Neural cell (in vitro differentiated cells): ENCODE measurements at regions not wholly inside any gene's neighbourhood (a gene's known extent, or its start where the extent isn't known, plus 50 kb on each side); places are given as distances from the start of the nearest gene placed in this dataset.

ENCODE experiments used
- H2AFZ ChIP-seq: fragments of 200-600, 300-800 bp; sonication (generic), shearing (Covaris generic); 2 replicates; pipeline ENCODE4 v1.6.0; 2014; ENCODE audit warnings: low read depth, mild to moderate bottlenecking, antibody characterized with exemption, low read length, moderate library complexity
- H3F3A ChIP-seq: fragments of 200-600 bp; shearing (Covaris generic); 2 replicates; pipeline ENCODE4 v1.6.1; 2016; ENCODE audit warnings: mild to moderate bottlenecking, moderate library complexity, mixed read lengths, antibody characterized with exemption, low read length; ENCODE audit not compliant: insufficient read depth, poor library complexity, severe bottlenecking
- H3K27ac ChIP-seq: fragments of 200-600, 300-800 bp; sonication (generic), shearing (Covaris generic); 2 replicates; pipeline ENCODE4 v1.5.1; 2014; ENCODE audit warnings: mild to moderate bottlenecking, low read length, moderate library complexity
- H3K27me3 ChIP-seq: fragments of 300-800, 200-600 bp; sonication (generic), shearing (Covaris generic); 2 replicates; pipeline ENCODE4 v1.6.0; 2014; ENCODE audit warnings: mild to moderate bottlenecking, low read depth, low read length, moderate library complexity; ENCODE audit not compliant: insufficient read depth
- H3K36me3 ChIP-seq: fragments of 300-800, 200-600 bp; sonication (generic), shearing (Covaris generic); 2 replicates; pipeline ENCODE4 v1.5.1; 2014; ENCODE audit warnings: mild to moderate bottlenecking, antibody characterized with exemption, low read length, moderate library complexity; ENCODE audit not compliant: insufficient read depth
- H3K4me2 ChIP-seq: fragments of 300-800, 200-600 bp; sonication (generic), shearing (Covaris generic); 2 replicates; pipeline ENCODE4 v1.6.0; 2014; ENCODE audit warnings: mild to moderate bottlenecking, low read length
- H3K4me3 ChIP-seq: fragments of 300-800, 200-600 bp; sonication (generic), shearing (Covaris generic); 2 replicates; pipeline ENCODE4 v1.5.1; 2014; ENCODE audit warnings: mild to moderate bottlenecking, low read length, moderate library complexity
- H3K79me2 ChIP-seq: fragments of 200-600 bp; shearing (Covaris generic); replicated peaks from 2 replicates; pipeline ENCODE4 v1.6.0; 2014; ENCODE audit warnings: mild to moderate bottlenecking, low read length, moderate library complexity; ENCODE audit not compliant: insufficient read depth
- H3K9ac ChIP-seq: fragments of 300-800, 200-600 bp; sonication (generic), shearing (Covaris generic); 2 replicates; pipeline ENCODE4 v1.6.1; 2016; ENCODE audit warnings: mild to moderate bottlenecking, low read length, mixed read lengths
- H3K9me2 ChIP-seq: fragments of 200-600 bp; shearing (Covaris generic); 2 replicates; pipeline ENCODE4 v1.6.1; 2016; ENCODE audit warnings: mild to moderate bottlenecking, low read length, mixed read lengths; ENCODE audit not compliant: insufficient read depth
- H3K9me3 ChIP-seq: fragments of 200-600, 300-800 bp; sonication (generic), shearing (Covaris generic); 2 replicates; pipeline ENCODE4 v1.6.1; 2016; ENCODE audit warnings: mild to moderate bottlenecking, mixed run types, low read length, moderate library complexity, mixed read lengths
- H4K20me1 ChIP-seq: fragments of 200-600 bp; shearing (Covaris generic); 2 replicates; pipeline ENCODE4 v1.6.1; 2016; ENCODE audit warnings: mild to moderate bottlenecking, mixed run types; ENCODE audit not compliant: insufficient read depth
- CTCF ChIP-seq: fragments of 450-650 bp; IDR thresholded peaks from 2 replicates; pipeline ENCODE4 v1.5.1; 2014; ENCODE audit warnings: antibody characterized with exemption, mild to moderate bottlenecking, moderate library complexity; ENCODE audit not compliant: poor library complexity, severe bottlenecking
- EP300 ChIP-seq: fragments of 450-650 bp; conservative IDR thresholded peaks from 2 replicates; pipeline ENCODE4 v1.6.1; 2014; ENCODE audit warnings: antibody characterized with exemption, mild to moderate bottlenecking, moderate library complexity; ENCODE audit not compliant: poor library complexity, severe bottlenecking
- EZH2 ChIP-seq: fragments of 200-600, 300-800 bp; shearing (Covaris generic), sonication (generic); IDR thresholded peaks from 2 replicates; pipeline ENCODE4 v1.6.1; 2014; ENCODE audit warnings: antibody characterized with exemption, low read length, borderline replicate concordance, mild to moderate bottlenecking; ENCODE audit not compliant: insufficient read depth, poor library complexity, severe bottlenecking
- MXI1 ChIP-seq: fragments of 450-650 bp; conservative IDR thresholded peaks from 2 replicates; pipeline ENCODE4 v1.6.1; 2014; ENCODE audit warnings: antibody characterized with exemption, mild to moderate bottlenecking; ENCODE audit not compliant: poor library complexity, severe bottlenecking
- POLR2AphosphoS5 ChIP-seq: IDR thresholded peaks from 2 replicates; pipeline ENCODE4 v1.6.1; 2012
- RAD21 ChIP-seq: fragments of 450-650 bp; conservative IDR thresholded peaks from 2 replicates; pipeline ENCODE4 v1.6.1; 2014; ENCODE audit warnings: antibody characterized with exemption, mild to moderate bottlenecking, moderate library complexity
- REST ChIP-seq: IDR thresholded peaks from 2 replicates; pipeline ENCODE4 v1.6.1; 2012; ENCODE audit warnings: borderline replicate concordance
- SMC3 ChIP-seq: fragments of 450-650 bp; conservative IDR thresholded peaks from 2 replicates; pipeline ENCODE4 v1.6.1; 2014; ENCODE audit warnings: antibody characterized with exemption, mild to moderate bottlenecking, moderate library complexity; ENCODE audit not compliant: poor library complexity
- TAF1 ChIP-seq: IDR thresholded peaks from 2 replicates; pipeline ENCODE4 v1.6.1; 2012; ENCODE audit warnings: low read depth

GRCh38 chr6:137570393-137570792 is 76.2 kb upstream of the OLIG3 start:
- H3F3A ChIP-seq: no peaks in the 10 kb centered on the region
- H4K20me1 ChIP-seq: no peaks in the 10 kb centered on the region
- H3K79me2 ChIP-seq: no peaks in the 10 kb centered on the region
- TF ChIP-seq RAD21: no peak
- no peak for TF ChIP-seq TAF1
- no peak for TF ChIP-seq EP300
- no peaks in the 10 kb centered on the region for H3K9me2 ChIP-seq
- no peaks in the 10 kb centered on the region for H3K9me3 ChIP-seq
- H3K9ac ChIP-seq: no peak overlapping the region
- no peak overlapping the region for H3K4me2 ChIP-seq
- no peak overlapping the region for H2AFZ ChIP-seq
- H3K27ac ChIP-seq: no peak overlapping the region
- H3K27me3 ChIP-seq: no peaks in the 10 kb centered on the region
- no peaks in the 10 kb centered on the region for H3K36me3 ChIP-seq
- H3K4me3 ChIP-seq: no peak overlapping the region

GRCh38 chr6:137571854-137572253 is 77.7 kb upstream of the OLIG3 start:
- Histone ChIP-seq H3K4me2 (no peak overlapping the region), H3K9me2 (no peaks in the 10 kb centered on the region), H3K27me3 (no peaks in the 10 kb centered on the region), H3F3A (no peaks in the 10 kb centered on the region), H3K36me3 (no peaks in the 10 kb centered on the region), H4K20me1 (no peaks in the 10 kb centered on the region), H3K79me2 (no peaks in the 10 kb centered on the region), H3K4me3 (no peak overlapping the region), H2AFZ (no peak overlapping the region), H3K9ac (no peak overlapping the region), H3K27ac (no peak overlapping the region), H3K9me3 (no peaks in the 10 kb centered on the region)
- TF ChIP-seq REST: no peak
- TF ChIP-seq POLR2AphosphoS5: no peak
- TF ChIP-seq EZH2: no peak
- TF ChIP-seq CTCF: no peak
- TF ChIP-seq TAF1: no peak
- TF ChIP-seq RAD21: no peak
- TF ChIP-seq EP300: no peak
- no peak for TF ChIP-seq MXI1
- no peak for TF ChIP-seq SMC3

- H2AFZ ChIP-seq: no peak overlapping the region
- no peak for TF ChIP-seq REST
- no peak for TF ChIP-seq MXI1
- no peak for TF ChIP-seq EP300
- no peaks in the 10 kb centered on the region for H3K9me3 ChIP-seq
- no peaks in the 10 kb centered on the region for H3K79me2 ChIP-seq
- no peak overlapping the region for H3K9ac ChIP-seq
- H3K9me2 ChIP-seq: no peaks in the 10 kb centered on the region
- H3K36me3 ChIP-seq: no peaks in the 10 kb centered on the region
- no peak overlapping the region for H3K4me2 ChIP-seq
- H4K20me1 ChIP-seq: no peaks in the 10 kb centered on the region
- H3K27ac ChIP-seq: no peak overlapping the region
- no peak overlapping the region for H3K4me3 ChIP-seq
- no peaks in the 10 kb centered on the region for H3K27me3 ChIP-seq
- no peaks in the 10 kb centered on the region for H3F3A ChIP-seq
Observed at GRCh38 chr6:137573739-137574138, 79.5 kb upstream of the OLIG3 start.
